IMR-90 (cell line): ENCODE measurements at regions not wholly inside any gene's neighbourhood (a gene's known extent, or its start where the extent isn't known, plus 50 kb on each side); places are given as distances from the start of the nearest gene placed in this dataset.

Source experiments
- ATAC-seq: fragments of 200-7000 bp; cut with Tn5 transposase; 2 replicates; pipeline ENCODE4 v1.9.1; 2020; ENCODE audit warnings: low read depth, mild to moderate bottlenecking, moderate library complexity
- BruUV-seq: library from RNA; stranded (reverse); fragments of 400-500 nt; replicated peaks from 2 replicates; lab custom pipeline; 2021; lab: Mats Ljungman, UMichigan
- CTCF ChIA-PET: fragments of 300-600 bp; formaldehyde crosslinking; extraction: SDS; loops from one replicate; lab custom pipeline; 2021; ENCODE audit warnings: antibody characterized with exemption; lab: Yijun Ruan, JAX
- POLR2A ChIA-PET: fragments of 300-600 bp; sonication (Branson Sonifier 250); formaldehyde crosslinking; loops from one replicate; lab custom pipeline; 2022; ENCODE audit warnings: antibody characterized with exemption; ENCODE audit not compliant: unreplicated experiment; lab: Charles Lee
- DNase-seq: peaks from one replicate; pipeline ENCODE4 v3.0.0; 2013
- H2AFZ ChIP-seq: replicated peaks from 2 replicates; pipeline ENCODE3; 2013; ENCODE audit warnings: low read length, mild to moderate bottlenecking; ENCODE audit not compliant: poor library complexity
- H2AK5ac ChIP-seq: 2 replicates; pipeline ENCODE4 v1.6.1; 2013; ENCODE audit warnings: low read depth, low read length, inconsistent platforms
- H2AK9ac ChIP-seq: replicated peaks from 2 replicates; pipeline ENCODE3; 2013; ENCODE audit warnings: mild to moderate bottlenecking, low read depth, low read length, moderate library complexity; ENCODE audit not compliant: poor library complexity
- H2BK120ac ChIP-seq: 2 replicates; pipeline ENCODE4 v1.6.1; 2013; ENCODE audit warnings: low read depth, low read length, inconsistent platforms
- H2BK15ac ChIP-seq: 3 replicates; pipeline ENCODE4 v1.6.1; 2013; ENCODE audit warnings: low read depth, low read length, inconsistent platforms
- H2BK20ac ChIP-seq: 2 replicates; pipeline ENCODE4 v1.6.1; 2013; ENCODE audit warnings: low read depth, mild to moderate bottlenecking, inconsistent platforms, low read length, moderate library complexity
- H2BK5ac ChIP-seq: 2 replicates; pipeline ENCODE4 v1.6.1; 2013; ENCODE audit warnings: mild to moderate bottlenecking, low read depth, low read length, inconsistent platforms; ENCODE audit not compliant: poor library complexity, severe bottlenecking
- H3K14ac ChIP-seq: replicated peaks from 2 replicates; pipeline ENCODE4 v1.6.1; 2013; ENCODE audit warnings: low read depth, low read length, inconsistent platforms
- H3K18ac ChIP-seq: 2 replicates; pipeline ENCODE4 v1.6.1; 2013; ENCODE audit warnings: low read depth, low read length, control low read depth
- H3K23ac ChIP-seq: 2 replicates; pipeline ENCODE4 v1.6.1; 2013; ENCODE audit warnings: low read depth, low read length, inconsistent platforms
- H3K27ac ChIP-seq: 2 replicates; pipeline ENCODE4 v1.5.1; 2013; ENCODE audit warnings: mild to moderate bottlenecking, control low read depth, low read length; ENCODE audit not compliant: insufficient read depth
- H3K27me3 ChIP-seq: 2 replicates; pipeline ENCODE4 v1.6.1; 2013; ENCODE audit warnings: low read length; ENCODE audit not compliant: control insufficient read depth, insufficient read depth
- H3K36me3 ChIP-seq: 2 replicates; pipeline ENCODE4 v1.6.1; 2013; ENCODE audit warnings: low read length, mixed read lengths; ENCODE audit not compliant: control insufficient read depth, insufficient read depth
- H3K4ac ChIP-seq: 2 replicates; pipeline ENCODE4 v1.6.1; 2013; ENCODE audit warnings: low read depth, low read length, inconsistent platforms
- H3K4me1 ChIP-seq: 2 replicates; pipeline ENCODE4 v1.6.1; 2013; ENCODE audit warnings: low read length, mixed read lengths; ENCODE audit not compliant: control insufficient read depth, insufficient read depth
- H3K4me2 ChIP-seq: 2 replicates; pipeline ENCODE4 v1.6.1; 2013; ENCODE audit warnings: low read depth, mild to moderate bottlenecking, control low read depth, low read length, moderate library complexity
- H3K4me3 ChIP-seq: 2 replicates; pipeline ENCODE4 v1.5.1; 2013; ENCODE audit warnings: low read depth, mild to moderate bottlenecking, control low read depth, low read length, moderate library complexity; ENCODE audit not compliant: insufficient read depth
- H3K56ac ChIP-seq: 2 replicates; pipeline ENCODE4 v1.6.1; 2013; ENCODE audit warnings: low read length, inconsistent platforms; ENCODE audit not compliant: insufficient read depth; ENCODE audit errors: extremely low read depth
- H3K79me1 ChIP-seq, 2 experiments: 2 replicates each; pipeline ENCODE4 v1.6.1; 2013; ENCODE audit warnings: low read length in 2 of 2, inconsistent platforms in 1 of 2, low read depth in 1 of 2
- H3K9ac ChIP-seq: 2 replicates; pipeline ENCODE4 v1.6.1; 2013; ENCODE audit warnings: low read depth, low read length, control low read depth
- H3K9me1 ChIP-seq: 2 replicates; pipeline ENCODE4 v1.6.1; 2013; ENCODE audit warnings: low read length, inconsistent platforms; ENCODE audit not compliant: insufficient read depth
- H3K9me3 ChIP-seq: 2 replicates; pipeline ENCODE4 v1.6.1; 2013; ENCODE audit warnings: low read length; ENCODE audit not compliant: control insufficient read depth, insufficient read depth
- H4K20me1 ChIP-seq: 2 replicates; pipeline ENCODE4 v1.6.1; 2013; ENCODE audit warnings: low read length, inconsistent platforms; ENCODE audit not compliant: insufficient read depth
- H4K5ac ChIP-seq: 2 replicates; pipeline ENCODE4 v1.6.1; 2013; ENCODE audit warnings: mild to moderate bottlenecking, low read depth, low read length, control low read depth
- H4K8ac ChIP-seq, 2 experiments: 2 replicates each; pipeline ENCODE4 v1.6.1; 2013; ENCODE audit warnings: low read depth in 2 of 2, low read length in 2 of 2, control low read depth in 1 of 2, inconsistent platforms in 1 of 2
- H4K91ac ChIP-seq: 2 replicates; pipeline ENCODE4 v1.6.1; 2013; ENCODE audit warnings: low read depth, low read length, inconsistent platforms; ENCODE audit not compliant: insufficient read depth
- CEBPB ChIP-seq: IDR thresholded peaks from 2 replicates; pipeline ENCODE4 v1.6.1; 2012; ENCODE audit warnings: low read depth, low read length, improper control_type of control experiment
- CHD1 ChIP-seq: IDR thresholded peaks from 2 replicates; pipeline ENCODE4 v1.6.1; 2012; ENCODE audit warnings: low read depth, low read length, improper control_type of control experiment
- ELK1 ChIP-seq: fragments of 150-350 bp; IDR thresholded peaks from 2 replicates; pipeline ENCODE4 v1.6.1; 2016; ENCODE audit warnings: low read depth, mild to moderate bottlenecking, low read length, moderate library complexity, borderline replicate concordance
- FOS ChIP-seq: fragments of 150-350 bp; IDR thresholded peaks from 2 replicates; pipeline ENCODE4 v1.6.1; 2016; ENCODE audit warnings: low read depth, low read length
- MAFK ChIP-seq: IDR thresholded peaks from 2 replicates; pipeline ENCODE4 v1.6.1; 2012; ENCODE audit warnings: low read depth, low read length, improper control_type of control experiment
- MAZ ChIP-seq: IDR thresholded peaks from 2 replicates; pipeline ENCODE4 v1.6.1; 2012; ENCODE audit warnings: low read depth, mild to moderate bottlenecking, low read length, improper control_type of control experiment, moderate library complexity, borderline replicate concordance
- MXI1 ChIP-seq: IDR thresholded peaks from 2 replicates; pipeline ENCODE4 v1.6.1; 2012; ENCODE audit warnings: low read depth, mild to moderate bottlenecking, low read length, moderate library complexity, borderline replicate concordance
- NFE2L2 ChIP-seq: fragments of 150-350 bp; IDR thresholded peaks from 2 replicates; pipeline ENCODE4 v1.6.1; 2016; ENCODE audit warnings: low read depth, mild to moderate bottlenecking, low read length
- POLR2A ChIP-seq: IDR thresholded peaks from 2 replicates; pipeline ENCODE4 v1.6.1; 2012; ENCODE audit warnings: mild to moderate bottlenecking, low read depth, low read length
- RCOR1 ChIP-seq: IDR thresholded peaks from 2 replicates; pipeline ENCODE4 v1.6.1; 2012; ENCODE audit warnings: mild to moderate bottlenecking, low read length, improper control_type of control experiment; ENCODE audit not compliant: insufficient replicate concordance
- RFX5 ChIP-seq: IDR thresholded peaks from 2 replicates; pipeline ENCODE4 v1.8.0; 2012; ENCODE audit warnings: low read depth, mild to moderate bottlenecking, low read length, moderate library complexity
- SMC3 ChIP-seq: fragments of 150-350 bp; IDR thresholded peaks from 2 replicates; pipeline ENCODE4 v1.6.1; 2016; ENCODE audit warnings: low read depth, mild to moderate bottlenecking, antibody characterized with exemption, low read length, moderate library complexity
- USF2 ChIP-seq: fragments of 150-350 bp; IDR thresholded peaks from 2 replicates; pipeline ENCODE4 v1.6.1; 2017; ENCODE audit warnings: mild to moderate bottlenecking, antibody characterized with exemption, low read length, low read depth
- WGBS, 2 experiments: methylation state at CpG; one replicate each; pipeline versions ENCODE4 v1.1.5 to v1.1.7; 2013; ENCODE audit warnings: missing lambda C conversion rate in 2 of 2; ENCODE audit not compliant: insufficient read length in 1 of 2; ENCODE audit errors: extremely low coverage in 2 of 2; 5-methylcytosine and 5-hydroxymethylcytosine counted together
- dilution Hi-C: fragments of 300-500 bp; cut with HindIII; formaldehyde crosslinking; loops from one replicate; pipeline ENCODE4 v1.14.3; 2018; ENCODE audit warnings: low sequenced_read_pairs; ENCODE audit not compliant: unreplicated experiment
- in situ Hi-C: fragments of 300-500 bp; cut with MboI; formaldehyde crosslinking; loops from 3 replicates; pipeline ENCODE4 v1.14.3; 2019; ENCODE audit warnings: low sequenced_read_pairs, inconsistent platforms, mixed read lengths
- intact Hi-C: fragments of 100-400 bp; cut with micrococcal nuclease; formaldehyde crosslinking; loops from 2 replicates; pipeline ENCODE4 v1.10.0; 2022

- no peak for TF ChIP-seq ELK1
Measured at GRCh38 chr2:12320991-12321641, 395.6 kb upstream of the TRIB2 start (continued).

GRCh38 chr2:12321886-12322285 is 394.9 kb upstream of the TRIB2 start:
- Histone ChIP-seq H4K20me1 (0 out of 2 replicates have a peak, but pooled peaks cover 3% of the 10 kb centered on the region), H3K9ac (no peak overlapping the region), H2AFZ (no peak overlapping the region), H2AK9ac (no peak overlapping the region), H3K4me1 (peaks cover 15% of the 10 kb centered on the region), H2BK5ac (no peak overlapping the region), H2BK20ac (peak overlapping the region; percentile 54; the same call in 1 of the 2 replicates), H3K9me1 (peaks cover 14% of the 10 kb centered on the region), H3K4ac (peak overlapping the region; percentile 8; the same call in 1 of the 2 replicates), H4K5ac (peak overlapping the region; percentile 61; the same call in 1 of the 2 replicates), H4K8ac (no peak overlapping the region), H3K4me3 (no peak overlapping the region), H3K14ac (peak overlapping the region; percentile 14; the same call in 1 of the 2 replicates), H3K36me3 (no peaks in the 10 kb centered on the region), H2AK5ac (peak overlapping the region; percentile 63; the same call in 1 of the 2 replicates), H3K56ac (no peak overlapping the region), H3K79me1 (no peaks in the 10 kb centered on the region), H3K9me3 (no peaks in the 10 kb centered on the region), H3K27ac (no peak overlapping the region), H4K91ac (no peak overlapping the region), H3K18ac (peak overlapping the region; percentile 69; the same call in 1 of the 2 replicates), H3K23ac (no peak overlapping the region), H3K4me2 (no peak overlapping the region; the same call in 1 of the 2 replicates), H2BK120ac (peak overlapping the region; percentile 4; the same call in 1 of the 2 replicates), H3K27me3 (no peaks in the 10 kb centered on the region), H2BK15ac (peak overlapping the region; percentile 27; the same call in 1 of the 3 replicates)
- CTCF ChIA-PET: interaction anchor here (0.7 to 1.1 kb wide), 2 partner anchors 15 to 48 kb away, joined by 3 read pairs; no protein-coding TSS in a partner anchor
- no peak for ATAC-seq
- TF ChIP-seq POLR2A (no peak), MAZ (no peak), NFE2L2 (no peak), ELK1 (no peak), MXI1 (no peak), USF2 (no peak), CHD1 (no peak), RFX5 (no peak), CEBPB (no peak), SMC3 (no peak), FOS (no peak), MAFK (no peak), RCOR1 (no peak)
- intact Hi-C loops: loop anchor here (1.0 to 10.0 kb wide), 2 partner anchors 133 to 395 kb away; no protein-coding TSS in a partner anchor
- no TSS peak for BruUV-seq
- peak; percentile 31 for DNase-seq
- in situ Hi-C loops: no loop called here
- no CpG with 5 or more reads among the region's 2 CpGs for WGBS, 2 experiments
- POLR2A ChIA-PET: no interaction called here
- dilution Hi-C loops: no loop called here
